ENCODE measurements at regions not wholly inside any gene's neighbourhood (a gene's known extent, or its start where the extent isn't known, plus 50 kb on each side); places are given as distances from the start of the nearest gene placed in this dataset.

DNA sequence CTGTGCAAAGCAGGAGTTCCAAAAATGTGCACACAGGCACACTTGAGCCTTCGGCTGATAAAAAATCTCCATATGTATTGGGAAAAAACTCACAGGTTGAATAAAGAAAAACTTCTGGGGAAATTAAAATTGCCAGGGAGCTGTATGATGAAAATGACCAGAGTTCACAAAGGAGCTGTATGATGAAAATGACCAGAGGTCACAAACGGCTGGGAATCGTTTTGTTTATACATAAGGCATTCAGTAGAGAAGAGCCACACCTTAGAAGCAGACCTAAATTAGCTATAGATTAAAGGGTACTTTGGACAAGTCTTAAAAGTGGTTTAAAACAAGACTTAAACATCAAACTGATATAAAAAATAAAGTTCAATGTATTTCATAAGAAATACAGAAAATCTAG, 251.7 kb upstream of the TMEM132C start:
- WGBS (ENCODE audit: insufficient coverage) = 85% methylated on average over 3 of the region's 3 CpGs

DNA sequence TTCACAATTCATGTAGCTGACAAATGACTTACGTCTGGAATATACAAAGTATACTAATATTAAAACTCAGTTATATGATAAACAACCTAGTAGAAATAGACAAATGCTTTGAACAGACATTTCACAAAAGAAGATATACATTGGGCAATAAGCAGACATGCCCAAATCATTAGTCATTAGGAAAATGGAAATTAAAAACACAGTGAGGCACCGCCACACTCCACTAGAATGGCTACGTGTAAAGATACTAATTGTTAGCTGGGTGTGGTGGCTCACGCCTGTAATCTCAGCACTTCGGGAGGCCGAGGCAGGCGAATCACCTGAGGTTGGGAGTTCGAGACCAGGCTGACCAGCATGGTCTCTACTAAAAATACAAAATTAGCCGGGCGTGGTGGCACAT, 248.9 kb upstream of the TMEM132C start:
- H3K4me1 Mint-ChIP-seq = no peaks in the 10 kb centered on the region
- no peaks in the 10 kb centered on the region for H3K27me3 ChIP-seq (ENCODE audit: control insufficient read depth, insufficient read depth, low read length)
- H3K27me3 Mint-ChIP-seq (ENCODE audit: low read depth in 2 of 2) = peaks cover 0 to 3% of the 10 kb centered on the region in 2 donors
- no peak overlapping the region for H3K27ac Mint-ChIP-seq
- no peak overlapping the region for H3K27ac ChIP-seq (ENCODE audit: low read length)
- intact Hi-C loops (cut with micrococcal nuclease) = no loop called here
- no peak for ATAC-seq
- no peaks in the 10 kb centered on the region for H3K36me3 ChIP-seq (ENCODE audit: control insufficient read depth, insufficient read depth, low read length)
- H3K4me3 ChIP-seq (ENCODE audit: low read length) = no peak overlapping the region
- no peaks in the 10 kb centered on the region for H3K36me3 Mint-ChIP-seq
- H3K9me3 Mint-ChIP-seq = peaks cover 0 to 3% of the 10 kb centered on the region in 2 donors
- no peak for DNase-seq
- TF ChIP-seq, protein P1, sequence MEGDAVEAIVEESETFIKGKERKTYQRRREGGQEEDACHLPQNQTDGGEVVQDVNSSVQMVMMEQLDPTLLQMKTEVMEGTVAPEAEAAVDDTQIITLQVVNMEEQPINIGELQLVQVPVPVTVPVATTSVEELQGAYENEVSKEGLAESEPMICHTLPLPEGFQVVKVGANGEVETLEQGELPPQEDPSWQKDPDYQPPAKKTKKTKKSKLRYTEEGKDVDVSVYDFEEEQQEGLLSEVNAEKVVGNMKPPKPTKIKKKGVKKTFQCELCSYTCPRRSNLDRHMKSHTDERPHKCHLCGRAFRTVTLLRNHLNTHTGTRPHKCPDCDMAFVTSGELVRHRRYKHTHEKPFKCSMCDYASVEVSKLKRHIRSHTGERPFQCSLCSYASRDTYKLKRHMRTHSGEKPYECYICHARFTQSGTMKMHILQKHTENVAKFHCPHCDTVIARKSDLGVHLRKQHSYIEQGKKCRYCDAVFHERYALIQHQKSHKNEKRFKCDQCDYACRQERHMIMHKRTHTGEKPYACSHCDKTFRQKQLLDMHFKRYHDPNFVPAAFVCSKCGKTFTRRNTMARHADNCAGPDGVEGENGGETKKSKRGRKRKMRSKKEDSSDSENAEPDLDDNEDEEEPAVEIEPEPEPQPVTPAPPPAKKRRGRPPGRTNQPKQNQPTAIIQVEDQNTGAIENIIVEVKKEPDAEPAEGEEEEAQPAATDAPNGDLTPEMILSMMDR (IDR thresholded peaks at IDR 0.05) = no peak
- WGBS (ENCODE audit: insufficient coverage) = 83% methylated on average over 9 of the region's 10 CpGs
- no peak overlapping the region for H3K4me3 Mint-ChIP-seq
- H3K4me1 ChIP-seq (ENCODE audit: control insufficient read depth, insufficient read depth, low read length) = no peaks in the 10 kb centered on the region
- H3K9me3 ChIP-seq (ENCODE audit: control insufficient read depth, insufficient read depth, low read length) = no peaks in the 10 kb centered on the region

More for the DNA sequence above, 251.7 kb upstream of the TMEM132C start:
- Mint-ChIP-seq H3K9me3 (peaks cover 0 to 3% of the 10 kb centered on the region in 2 donors), H3K4me3 (no peak overlapping the region), H3K27ac (no peak overlapping the region), H3K36me3 (no peaks in the 10 kb centered on the region), H3K4me1 (no peaks in the 10 kb centered on the region), H3K27me3 (ENCODE audit: low read depth in 2 of 2) (peaks cover 0 to 3% of the 10 kb centered on the region in 2 donors)
- no peaks in the 10 kb centered on the region for H3K36me3 ChIP-seq (ENCODE audit: control insufficient read depth, insufficient read depth, low read length)
- intact Hi-C loops (cut with micrococcal nuclease) = no loop called here
- H3K27me3 ChIP-seq (ENCODE audit: control insufficient read depth, insufficient read depth, low read length) = no peaks in the 10 kb centered on the region
- DNase-seq (no peak), ATAC-seq (no peak)
- no peak overlapping the region for H3K27ac ChIP-seq (ENCODE audit: low read length)
- TF ChIP-seq, protein P1 (IDR thresholded peaks at IDR 0.05) = no peak
- H3K4me3 ChIP-seq (ENCODE audit: low read length) = no peak overlapping the region
- H3K9me3 ChIP-seq (ENCODE audit: control insufficient read depth, insufficient read depth, low read length) = no peaks in the 10 kb centered on the region
- no peaks in the 10 kb centered on the region for H3K4me1 ChIP-seq (ENCODE audit: control insufficient read depth, insufficient read depth, low read length)

DNA sequence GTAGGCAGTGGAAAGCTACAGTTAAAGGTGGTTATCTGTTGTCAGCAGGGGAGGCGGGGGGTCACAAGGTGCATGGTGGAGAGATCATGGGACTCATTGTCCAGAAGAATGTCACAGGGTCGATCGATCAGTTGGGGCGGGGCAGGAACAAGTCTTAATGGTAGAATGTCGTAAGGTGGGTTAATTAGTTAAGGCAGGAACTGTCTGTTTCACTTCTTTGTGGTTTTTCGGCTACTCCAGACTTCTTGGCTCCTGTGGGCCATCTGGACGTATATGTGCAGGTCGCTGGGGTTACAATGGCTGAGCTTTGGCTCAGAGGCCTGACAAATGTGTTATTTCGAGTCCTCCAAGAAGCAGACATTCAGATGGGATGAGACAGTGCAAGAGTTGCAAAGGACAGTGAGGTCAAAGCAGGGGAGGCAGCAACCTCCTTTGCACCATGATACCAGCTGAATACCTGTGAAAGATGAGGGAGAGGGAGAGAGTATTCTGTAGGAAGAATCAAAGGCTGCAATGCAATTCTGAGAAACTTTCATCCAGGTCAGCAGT, 246.9 kb upstream of the TMEM132C start:
- Mint-ChIP-seq H3K27me3 (ENCODE audit: low read depth in 2 of 2) (no peaks in the 10 kb centered on the region), H3K36me3 (no peaks in the 10 kb centered on the region), H3K27ac (no peak overlapping the region), H3K9me3 (peaks cover 0 to 3% of the 10 kb centered on the region in 2 donors), H3K4me1 (no peaks in the 10 kb centered on the region), H3K4me3 (no peak overlapping the region)
- Histone ChIP-seq H3K27me3 (ENCODE audit: control insufficient read depth, insufficient read depth, low read length) (no peaks in the 10 kb centered on the region), H3K4me3 (ENCODE audit: low read length) (no peak overlapping the region), H3K4me1 (ENCODE audit: control insufficient read depth, insufficient read depth, low read length) (no peaks in the 10 kb centered on the region), H3K9me3 (ENCODE audit: control insufficient read depth, insufficient read depth, low read length) (peaks cover 4% of the 10 kb centered on the region), H3K36me3 (ENCODE audit: control insufficient read depth, insufficient read depth, low read length) (no peaks in the 10 kb centered on the region), H3K27ac (ENCODE audit: low read length) (no peak overlapping the region)
- intact Hi-C loops (cut with micrococcal nuclease) = no loop called here
- no peak for ATAC-seq
- 75% methylated on average over 9 of the region's 9 CpGs for WGBS (ENCODE audit: insufficient coverage)
- TF ChIP-seq, protein P1 (IDR thresholded peaks at IDR 0.05) = no peak
- DNase-seq = no peak

DNA sequence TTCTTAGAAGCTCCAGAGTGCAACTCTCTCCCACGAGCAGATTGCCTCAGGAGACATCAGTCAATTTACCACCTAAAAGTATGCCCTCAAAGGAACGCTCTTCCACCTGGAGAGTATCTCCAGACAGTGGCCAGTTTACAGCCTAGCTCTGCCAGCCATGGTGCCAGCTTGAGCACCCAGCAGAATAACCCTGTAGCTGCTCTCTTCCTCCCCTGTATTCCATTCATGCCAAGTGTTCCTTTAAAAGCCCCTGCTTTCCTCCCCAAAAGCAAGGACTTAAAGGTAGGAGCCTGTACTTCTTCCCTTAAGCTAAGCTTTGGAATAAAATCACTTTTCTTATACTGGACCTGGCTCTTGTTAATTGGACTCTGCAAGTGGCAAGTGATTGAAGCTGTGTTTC, 245.4 kb upstream of the TMEM132C start:
- no peak overlapping the region for H3K27ac Mint-ChIP-seq
- H3K27me3 Mint-ChIP-seq (ENCODE audit: low read depth in 2 of 2) = no peaks in the 10 kb centered on the region
- H3K4me1 ChIP-seq (ENCODE audit: control insufficient read depth, insufficient read depth, low read length) = no peaks in the 10 kb centered on the region

More for the DNA sequence above, 245.4 kb upstream of the TMEM132C start:
- peaks cover 4% of the 10 kb centered on the region for H3K9me3 ChIP-seq (ENCODE audit: control insufficient read depth, insufficient read depth, low read length)
- H3K4me1 Mint-ChIP-seq = no peaks in the 10 kb centered on the region
- WGBS (ENCODE audit: insufficient coverage) = 66% methylated on average over 2 of the region's 2 CpGs
- intact Hi-C loops (cut with micrococcal nuclease) = no loop called here
- H3K4me3 ChIP-seq (ENCODE audit: low read length) = no peak overlapping the region
- DNase-seq (no peak), ATAC-seq (no peak)
- H3K9me3 Mint-ChIP-seq = peaks cover 2 to 3% of the 10 kb centered on the region in 2 donors
- no peak overlapping the region for H3K4me3 Mint-ChIP-seq
- no peaks in the 10 kb centered on the region for H3K27me3 ChIP-seq (ENCODE audit: control insufficient read depth, insufficient read depth, low read length)
- H3K36me3 Mint-ChIP-seq = no peaks in the 10 kb centered on the region
- no peaks in the 10 kb centered on the region for H3K36me3 ChIP-seq (ENCODE audit: control insufficient read depth, insufficient read depth, low read length)
- TF ChIP-seq, protein P1 (IDR thresholded peaks at IDR 0.05) = no peak
- H3K27ac ChIP-seq (ENCODE audit: low read length) = no peak overlapping the region

Measured in natural killer cell (primary cell).